HG03442 (cell line): ENCODE measurements at regions not wholly inside any gene's neighbourhood (a gene's known extent, or its start where the extent isn't known, plus 50 kb on each side); places are given as distances from the start of the nearest gene placed in this dataset.

Source experiments
- ATAC-seq: cut with Tn5 transposase; IDR thresholded peaks from one replicate; pipeline ENCODE4 v1.9.1; 2021; ENCODE audit warnings: mild to moderate bottlenecking, moderate library complexity; ENCODE audit not compliant: unreplicated experiment

GRCh38 chr16:85187447-85187846 lies 75.2 kb upstream of the CIBAR2 start:
- no peak for ATAC-seq

GRCh38 chr16:85187886-85188285 lies 75.6 kb upstream of the CIBAR2 start:
- ATAC-seq: no peak

- ATAC-seq: no peak
Measured at GRCh38 chr16:85188822-85189672, 76.8 kb upstream of the CIBAR2 start.

GRCh38 chr16:85190572-85190971 lies 78.3 kb upstream of the CIBAR2 start:
- no peak for ATAC-seq

GRCh38 chr16:85191341-85191965 lies 79.2 kb upstream of the CIBAR2 start:
- ATAC-seq: no peak

GRCh38 chr16:85192238-85193114 lies 80.2 kb upstream of the CIBAR2 start:
- no peak for ATAC-seq

- ATAC-seq: no peak
Measured at GRCh38 chr16:85193115-85193493, 80.8 kb upstream of the CIBAR2 start.

- ATAC-seq: no peak
Measured at GRCh38 chr16:85193876-85194275, 81.6 kb upstream of the CIBAR2 start.

GRCh38 chr16:85194307-85195270 lies 82.3 kb upstream of the CIBAR2 start:
- no peak for ATAC-seq

- no peak for ATAC-seq
Measured at GRCh38 chr16:85195271-85195647, 83.0 kb upstream of the CIBAR2 start.

- no peak for ATAC-seq
Measured at GRCh38 chr16:85195900-85196772, 83.9 kb upstream of the CIBAR2 start.

GRCh38 chr16:85196976-85197375 lies 84.7 kb upstream of the CIBAR2 start:
- ATAC-seq: no peak

- ATAC-seq: no peak
Measured at GRCh38 chr16:85197611-85198566, 85.6 kb upstream of the CIBAR2 start.

- ATAC-seq: no peak
Measured at GRCh38 chr16:85199069-85199725, 86.9 kb upstream of the CIBAR2 start.

GRCh38 chr16:85199880-85200279 lies 87.6 kb upstream of the CIBAR2 start:
- no peak for ATAC-seq

GRCh38 chr16:85200471-85201278 lies 88.4 kb upstream of the CIBAR2 start:
- no peak for ATAC-seq

- no peak for ATAC-seq
Measured at GRCh38 chr16:85201574-85201973, 89.3 kb upstream of the CIBAR2 start.
